Thymus (tissue), 11 donors: ENCODE measurements at regions not wholly inside any gene's neighbourhood (a gene's known extent, or its start where the extent isn't known, plus 50 kb on each side); places are given as distances from the start of the nearest gene placed in this dataset.
"Not testable (repeated sequence)": the region's sequence is repeated elsewhere in the genome, so short reads cannot be mapped to it uniquely, and the experiment has no call there.

Source experiments
- DNase-seq, 9 donors: peaks; one replicate each; pipeline ENCODE4 v3.0.0-alpha.2; 2013; ENCODE audit warnings: low spot score in 9 of 9, low read depth in 6 of 9, missing footprints in 1 of 9
- H3K27ac ChIP-seq, 2 donors: one replicate each; pipeline ENCODE4 v1.5.1; 2013; ENCODE audit warnings: control low read depth in 1 of 2, low read depth in 1 of 2, low read length in 1 of 2, mild to moderate bottlenecking in 1 of 2, moderate library complexity in 1 of 2
- H3K27me3 ChIP-seq, 2 donors: one replicate each; pipeline ENCODE4 v1.5.1; 2013; ENCODE audit warnings: low read length in 1 of 2; ENCODE audit not compliant: control insufficient read depth in 2 of 2, insufficient read depth in 1 of 2
- H3K36me3 ChIP-seq, 2 donors: one replicate each; pipeline ENCODE4 v1.5.1; 2013; ENCODE audit warnings: low read length in 1 of 2, mild to moderate bottlenecking in 1 of 2, moderate library complexity in 1 of 2; ENCODE audit not compliant: control insufficient read depth in 2 of 2, insufficient read depth in 2 of 2
- H3K4me1 ChIP-seq, 2 donors: one replicate each; pipeline ENCODE4 v1.5.1; 2013; ENCODE audit warnings: low read length in 2 of 2; ENCODE audit not compliant: control insufficient read depth in 2 of 2, insufficient read depth in 2 of 2
- H3K4me3 ChIP-seq, 2 donors: one replicate each; pipeline ENCODE4 v1.5.1; 2013; ENCODE audit warnings: low read length in 2 of 2, control low read depth in 1 of 2, mild to moderate bottlenecking in 1 of 2
- H3K9me3 ChIP-seq, 2 donors: one replicate each; pipeline ENCODE4 v1.5.1; 2013; ENCODE audit warnings: low read length in 1 of 2, mild to moderate bottlenecking in 1 of 2; ENCODE audit not compliant: control insufficient read depth in 2 of 2, insufficient read depth in 1 of 2
- WGBS: extraction: QIAGEN DNeasy Blood & Tissue Kit; methylation state at CpG from one replicate; pipeline ENCODE4 v1.1.7; 2013; 5-methylcytosine and 5-hydroxymethylcytosine counted together
- donor health status: healthy.

DNA sequence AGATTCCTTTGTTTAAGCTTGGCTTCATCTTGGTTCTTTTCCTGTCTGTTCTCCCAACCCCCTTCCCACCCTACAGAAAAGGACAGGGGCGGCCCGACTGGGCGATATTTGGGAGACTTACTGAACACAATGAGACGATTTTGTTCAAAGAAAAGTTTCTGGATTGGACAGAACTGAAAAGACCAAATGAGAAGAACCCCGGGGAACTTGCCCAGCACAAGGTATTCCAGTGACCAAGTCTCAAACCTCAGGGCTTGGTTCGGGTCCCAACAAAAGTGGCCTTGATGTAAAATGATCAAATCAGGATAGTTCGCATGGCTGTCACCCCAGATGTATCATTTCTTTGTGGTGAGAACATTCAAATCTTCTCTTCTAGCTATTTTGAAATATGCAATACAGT is 73.9 kb upstream of the LYZL2 start:
- DNase-seq, H3K27me3 ChIP-seq, H3K9me3 ChIP-seq, H3K36me3 ChIP-seq: not testable (repeated sequence)
- 90% methylated on average over 7 of the region's 7 CpGs for WGBS
- H3K4me1 ChIP-seq, result peaks cover 33 to 75% of the 10 kb centered on the region in 2 donors
- H3K27ac ChIP-seq, result peak overlapping the region; percentile 46 to 96
- H3K4me3 ChIP-seq, result peak overlapping the region in 1 of 2 donors; percentile 52

- WGBS, result 78% methylated on average over 5 of the region's 5 CpGs
- H3K27me3 ChIP-seq, result no peaks in the 10 kb centered on the region
- H3K4me3 ChIP-seq, result peak overlapping the region; percentile 6 to 52
- peaks cover 33 to 78% of the 10 kb centered on the region in 2 donors for H3K4me1 ChIP-seq
- no peaks in the 10 kb centered on the region for H3K36me3 ChIP-seq
- peak overlapping the region; percentile 83 to 96 for H3K27ac ChIP-seq
- H3K9me3 ChIP-seq, result no peaks in the 10 kb centered on the region
- no peak for DNase-seq
Observed at GRCh38 chr10:30702860-30703259, 73.3 kb upstream of the LYZL2 start.

DNA sequence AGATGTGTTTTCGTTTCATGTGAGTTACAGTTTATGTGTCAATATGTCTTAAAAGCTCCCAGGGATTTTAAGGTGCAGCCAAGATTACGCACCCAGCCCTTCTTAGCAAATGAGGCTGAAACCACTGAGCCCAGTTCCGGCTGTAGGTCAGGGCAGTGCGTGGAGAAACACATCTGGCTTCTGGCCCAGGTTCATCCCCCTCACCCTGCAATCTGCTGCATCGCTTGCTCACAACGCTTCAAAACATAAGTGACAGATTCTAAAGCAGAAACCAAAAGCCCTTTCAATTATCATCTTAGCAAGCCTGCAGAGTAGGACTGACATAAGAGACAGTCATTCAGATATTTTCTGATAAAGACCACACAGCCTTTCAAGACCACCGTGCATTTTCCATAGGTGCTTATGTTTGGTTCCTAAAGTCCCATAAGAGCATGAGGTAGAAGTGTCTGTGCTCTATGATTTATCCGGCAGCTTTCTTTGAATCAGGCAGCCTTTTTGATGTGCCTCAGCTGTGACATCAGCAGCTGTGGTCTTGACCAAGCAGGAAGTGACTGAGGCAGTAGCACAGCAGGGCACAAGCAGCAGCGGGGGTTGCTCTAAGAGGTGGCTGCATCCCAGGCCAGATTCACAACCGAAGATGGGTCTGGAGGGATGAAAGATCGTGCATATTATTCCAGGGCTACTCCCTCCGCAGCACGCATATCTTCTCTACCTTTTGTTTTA is 72.1 kb upstream of the LYZL2 start:
- Histone ChIP-seq H3K27ac (peak overlapping the region; percentile 94 to 96), H3K4me1 (peaks cover 30 to 80% of the 10 kb centered on the region in 2 donors), H3K4me3 (peak overlapping the region; percentile 21 to 39), H3K9me3 (peaks cover 0 to 3% of the 10 kb centered on the region in 2 donors), H3K27me3 (no peaks in the 10 kb centered on the region), H3K36me3 (no peaks in the 10 kb centered on the region)
- DNase-seq, result peak in 6 of 9 donors; percentile 61 to 83 (median 67)
- WGBS, result 18% methylated on average over 13 of the region's 13 CpGs

GRCh38 chr10:30697806-30698205 is 68.3 kb upstream of the LYZL2 start:
- Histone ChIP-seq H3K27ac (no peak overlapping the region), H3K4me1 (peaks cover 19 to 52% of the 10 kb centered on the region in 2 donors), H3K9me3 (peaks cover 0 to 3% of the 10 kb centered on the region in 2 donors), H3K36me3 (no peaks in the 10 kb centered on the region), H3K4me3 (no peak overlapping the region), H3K27me3 (no peaks in the 10 kb centered on the region)
- no peak for DNase-seq
- 84% methylated on average over 3 of the region's 3 CpGs for WGBS

DNA sequence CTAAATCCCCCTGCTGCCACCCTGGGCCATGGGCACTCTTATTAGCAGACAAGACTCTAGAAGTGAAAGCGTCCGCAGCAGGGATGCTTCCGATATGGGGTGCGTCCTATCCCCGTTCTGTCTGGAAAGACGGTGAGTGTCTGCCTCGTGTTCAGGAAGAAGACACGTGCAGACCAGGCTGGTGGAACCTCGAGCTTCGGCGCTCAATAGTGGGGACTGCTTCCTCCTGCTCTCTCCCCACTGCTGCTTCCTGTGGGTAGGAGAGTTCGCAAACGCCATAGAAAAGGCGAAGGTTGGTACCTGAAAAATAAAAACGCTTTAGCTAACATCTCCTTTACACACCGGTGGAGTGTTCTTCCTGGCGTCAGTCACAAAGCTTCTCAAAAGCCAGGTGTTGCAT is 67.7 kb upstream of the LYZL2 start:
- DNase-seq, H3K9me3 ChIP-seq, H3K36me3 ChIP-seq, H3K27me3 ChIP-seq, H3K4me3 ChIP-seq: not testable (repeated sequence)
- Histone ChIP-seq H3K4me1 (peaks cover 13 to 46% of the 10 kb centered on the region in 2 donors), H3K27ac (peak overlapping the region in 1 of 2 donors; percentile 28)
- 22% methylated on average over 17 of the region's 17 CpGs for WGBS

DNA sequence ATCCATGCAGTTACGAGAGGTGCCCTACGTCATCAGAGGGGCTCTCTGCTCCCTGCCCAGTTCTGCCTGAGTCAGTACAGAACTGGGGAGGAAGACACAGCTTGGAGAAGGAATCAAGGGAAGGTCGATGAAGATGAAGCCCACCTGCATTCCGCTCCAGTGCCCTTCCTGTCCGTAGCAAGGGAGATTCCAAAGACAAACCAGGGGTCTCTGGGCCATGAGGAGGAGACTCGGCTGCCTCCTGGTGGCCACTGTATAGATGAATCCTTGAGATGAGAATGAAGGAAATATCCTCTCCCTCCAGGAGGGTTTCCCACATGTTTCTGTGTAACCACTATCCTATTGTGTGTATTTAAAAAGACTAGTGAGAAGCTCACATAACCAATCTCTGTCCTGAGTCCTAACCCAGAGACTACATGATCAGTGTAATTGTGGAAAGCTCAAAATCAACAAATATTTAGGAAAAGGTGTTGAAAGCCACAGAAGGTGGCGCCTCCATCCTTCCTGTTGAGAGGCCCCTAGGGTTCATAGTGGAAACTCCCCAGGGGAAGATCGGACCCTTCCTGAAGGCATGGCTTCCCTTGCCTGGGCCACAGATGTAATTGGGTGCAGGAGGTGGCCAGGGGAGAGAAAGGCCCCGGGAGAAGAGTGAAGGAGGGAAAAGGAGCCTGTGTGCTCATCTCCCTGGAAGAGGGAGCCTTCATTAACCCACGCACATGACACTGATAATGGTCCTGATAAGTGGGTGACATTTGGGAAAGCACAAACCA is 67.0 kb upstream of the LYZL2 start:
- H3K27me3 ChIP-seq, H3K36me3 ChIP-seq, H3K9me3 ChIP-seq, DNase-seq, H3K27ac ChIP-seq, H3K4me3 ChIP-seq: not testable (repeated sequence)
- WGBS, result 91% methylated on average over 10 of the region's 10 CpGs
- H3K4me1 ChIP-seq, result peaks cover 8 to 40% of the 10 kb centered on the region in 2 donors

GRCh38 chr10:30695481-30696236 is 66.1 kb upstream of the LYZL2 start:
- not testable (repeated sequence) for H3K4me3 ChIP-seq, H3K27me3 ChIP-seq, H3K9me3 ChIP-seq, H3K36me3 ChIP-seq
- WGBS, result 58% methylated on average over 18 of the region's 18 CpGs
- Histone ChIP-seq H3K27ac (peak overlapping the region in 1 of 2 donors; percentile 5), H3K4me1 (peaks cover 8 to 35% of the 10 kb centered on the region in 2 donors)
- DNase-seq, result peak in 1 of 9 donors; percentile 49

GRCh38 chr10:30694518-30695228 is 65.1 kb upstream of the LYZL2 start:
- Histone ChIP-seq H3K36me3 (no peaks in the 10 kb centered on the region), H3K27ac (no peak overlapping the region), H3K4me3 (no peak overlapping the region), H3K4me1 (peaks cover under 1 to 25% of the 10 kb centered on the region in 2 donors), H3K27me3 (no peaks in the 10 kb centered on the region), H3K9me3 (peaks cover 0 to 3% of the 10 kb centered on the region in 2 donors)
- 97% methylated on average over 6 of the region's 6 CpGs for WGBS
- no peak for DNase-seq
